HL-60 (cell line): ENCODE measurements at regions not wholly inside any gene's neighbourhood (a gene's known extent, or its start where the extent isn't known, plus 50 kb on each side); places are given as distances from the start of the nearest gene placed in this dataset.

Experiments
- DNase-seq, 2 experiments: peaks; one replicate each; pipeline ENCODE4 v3.0.0-alpha.2; 2010 to 2020; ENCODE audit warnings: low read depth in 1 of 2, low spot score in 1 of 2
- H3K27ac ChIP-seq: fragments of 250-450 bp; sonication (Bioruptor Pico); replicated peaks from 2 replicates; pipeline ENCODE4 v1.5.1; 2020; ENCODE audit warnings: mild to moderate bottlenecking, moderate library complexity
- H3K27me3 ChIP-seq: fragments of 250-450 bp; sonication (Bioruptor Pico); 2 replicates; pipeline ENCODE4 v1.5.1; 2021; ENCODE audit warnings: mild to moderate bottlenecking, moderate library complexity; ENCODE audit not compliant: insufficient read depth, poor library complexity, severe bottlenecking
- H3K4me3 ChIP-seq: replicated peaks from 2 replicates; pipeline ENCODE4 v1.5.1; 2011; ENCODE audit warnings: mild to moderate bottlenecking, control low read depth, low read length; ENCODE audit not compliant: insufficient read depth
- CTCF ChIP-seq: IDR thresholded peaks from one replicate; pipeline ENCODE4 v1.5.1; 2011; ENCODE audit warnings: low read length, control low read depth, inconsistent platforms; ENCODE audit not compliant: insufficient read depth
- GABPA ChIP-seq: IDR thresholded peaks from 2 replicates; pipeline ENCODE4 v1.6.1; 2012; ENCODE audit warnings: low read depth
- POLR2AphosphoS5 ChIP-seq: IDR thresholded peaks from 2 replicates; pipeline ENCODE4 v1.6.1; 2012; ENCODE audit warnings: low read depth
- REST ChIP-seq: IDR thresholded peaks from 2 replicates; pipeline ENCODE4 v1.6.1; 2012; ENCODE audit warnings: low read depth; ENCODE audit not compliant: insufficient replicate concordance
- SPI1 ChIP-seq: IDR thresholded peaks from 2 replicates; pipeline ENCODE4 v1.6.1; 2012; ENCODE audit warnings: low read depth, mild to moderate bottlenecking, borderline replicate concordance

- Histone ChIP-seq H3K4me3 (no peak overlapping the region), H3K27me3 (no peaks in the 10 kb centered on the region), H3K27ac (no peak overlapping the region)
- DNase-seq: no peak
- TF ChIP-seq SPI1 (no peak), REST (no peak), CTCF (no peak), GABPA (no peak), POLR2AphosphoS5 (no peak)
These were observed 1080.7 kb downstream of the LRFN5 start for GRCh38 chr14:42687421-42687820.

GRCh38 chr14:42683707-42684106 lies 1077.0 kb downstream of the LRFN5 start:
- no peaks in the 10 kb centered on the region for H3K27me3 ChIP-seq
- no peak overlapping the region for H3K27ac ChIP-seq
- H3K4me3 ChIP-seq: no peak overlapping the region
- TF ChIP-seq POLR2AphosphoS5 (no peak), REST (no peak), GABPA (no peak), CTCF (no peak), SPI1 (no peak)
- DNase-seq: no peak

- H3K4me3 ChIP-seq: no peak overlapping the region
- H3K27me3 ChIP-seq: no peaks in the 10 kb centered on the region
- no peak overlapping the region for H3K27ac ChIP-seq
- TF ChIP-seq REST (no peak), CTCF (no peak), GABPA (no peak), POLR2AphosphoS5 (no peak), SPI1 (no peak)
- DNase-seq: no peak
These were observed 1070.0 kb downstream of the LRFN5 start for GRCh38 chr14:42676636-42677035.
